Astrocyte (in vitro differentiated cells and primary cell): ENCODE measurements at regions not wholly inside any gene's neighbourhood (a gene's known extent, or its start where the extent isn't known, plus 50 kb on each side); places are given as distances from the start of the nearest gene placed in this dataset.

Source experiments
- DNase-seq: peaks from one replicate; pipeline ENCODE4 v3.0.0-alpha.2; 2010; ENCODE audit warnings: low read depth
- FAIRE-seq: peaks from 2 replicates; lab custom pipeline; 2011; peaks lifted over from hg19 to GRCh38; lab: Jason Lieb, UNC
- H2AFZ ChIP-seq: 2 replicates; pipeline ENCODE4 v1.6.0; 2012; ENCODE audit warnings: low read depth, low read length, inconsistent platforms
- H3K27ac ChIP-seq: 2 replicates; pipeline ENCODE4 v1.5.1; 2011; ENCODE audit warnings: low read depth, low read length, inconsistent platforms
- H3K27me3 ChIP-seq: 2 replicates; pipeline ENCODE4 v1.6.0; 2011; ENCODE audit warnings: low read length, inconsistent platforms; ENCODE audit not compliant: insufficient read depth
- H3K36me3 ChIP-seq: 2 replicates; pipeline ENCODE4 v1.5.1; 2011; ENCODE audit warnings: low read length, inconsistent platforms; ENCODE audit not compliant: insufficient read depth
- H3K4me1 ChIP-seq: 2 replicates; pipeline ENCODE4 v1.5.1; 2011; ENCODE audit warnings: low read length, inconsistent platforms; ENCODE audit not compliant: insufficient read depth
- H3K4me2 ChIP-seq: 2 replicates; pipeline ENCODE4 v1.6.0; 2012; ENCODE audit warnings: low read length, inconsistent platforms
- H3K4me3 ChIP-seq: 2 replicates; pipeline ENCODE4 v1.5.1; 2011; ENCODE audit warnings: low read depth, mild to moderate bottlenecking, low read length, inconsistent platforms; ENCODE audit not compliant: insufficient read depth
- H3K79me2 ChIP-seq: 2 replicates; pipeline ENCODE4 v1.6.0; 2012; ENCODE audit warnings: mild to moderate bottlenecking, low read length, inconsistent platforms; ENCODE audit not compliant: insufficient read depth
- H3K9ac ChIP-seq: 2 replicates; pipeline ENCODE4 v1.6.0; 2012; ENCODE audit warnings: mild to moderate bottlenecking, low read length, inconsistent platforms
- H3K9me3 ChIP-seq: 2 replicates; pipeline ENCODE4 v1.5.1; 2012; ENCODE audit warnings: low read depth, mild to moderate bottlenecking, low read length, inconsistent platforms; ENCODE audit not compliant: insufficient read depth
- H4K20me1 ChIP-seq: 2 replicates; pipeline ENCODE4 v1.6.0; 2012; ENCODE audit warnings: low read length, inconsistent platforms; ENCODE audit not compliant: insufficient read depth
- H3K27ac Mint-ChIP-seq: one replicate; pipeline ENCODE4 v1.8.0; 2021; ENCODE audit warnings: mild to moderate bottlenecking, mixed read lengths; ENCODE audit not compliant: unreplicated experiment
- H3K27me3 Mint-ChIP-seq: one replicate; pipeline ENCODE4 v1.8.0; 2021; ENCODE audit warnings: low read depth, mixed read lengths; ENCODE audit not compliant: unreplicated experiment
- H3K36me3 Mint-ChIP-seq: one replicate; pipeline ENCODE4 v1.8.0; 2021; ENCODE audit warnings: low read depth, mixed read lengths; ENCODE audit not compliant: unreplicated experiment
- H3K4me1 Mint-ChIP-seq: one replicate; pipeline ENCODE4 v1.8.0; 2021; ENCODE audit warnings: low read depth, mixed read lengths; ENCODE audit not compliant: unreplicated experiment
- H3K4me3 Mint-ChIP-seq: one replicate; pipeline ENCODE4 v1.8.0; 2021; ENCODE audit warnings: mild to moderate bottlenecking, moderate library complexity, mixed read lengths; ENCODE audit not compliant: unreplicated experiment
- H3K9me3 Mint-ChIP-seq: one replicate; pipeline ENCODE4 v1.8.0; 2021; ENCODE audit warnings: mild to moderate bottlenecking, mixed read lengths; ENCODE audit not compliant: unreplicated experiment
- CTCF ChIP-seq: IDR thresholded peaks from 2 replicates; pipeline ENCODE4 v1.5.1; 2011; ENCODE audit warnings: low read depth, mild to moderate bottlenecking, inconsistent platforms, low read length, moderate library complexity; ENCODE audit not compliant: insufficient read depth
- EZH2 ChIP-seq: IDR thresholded peaks from 2 replicates; pipeline ENCODE4 v1.6.1; 2012; ENCODE audit warnings: mild to moderate bottlenecking, low read length, inconsistent platforms; ENCODE audit not compliant: insufficient read depth

- FAIRE-seq (no peak), DNase-seq (no peak)
- Histone ChIP-seq H3K4me2 (no peak overlapping the region), H3K27ac (no peak overlapping the region), H3K9me3 (no peaks in the 10 kb centered on the region), H4K20me1 (no peaks in the 10 kb centered on the region), H3K27me3 (no peaks in the 10 kb centered on the region), H2AFZ (no peak overlapping the region), H3K4me1 (no peaks in the 10 kb centered on the region), H3K79me2 (no peaks in the 10 kb centered on the region), H3K4me3 (no peak overlapping the region), H3K36me3 (no peaks in the 10 kb centered on the region), H3K9ac (no peak overlapping the region)
- peaks cover 16% of the 10 kb centered on the region for H3K27me3 Mint-ChIP-seq
- TF ChIP-seq CTCF: no peak
- no peak for TF ChIP-seq EZH2
- H3K36me3 Mint-ChIP-seq: no peaks in the 10 kb centered on the region
- no peak overlapping the region for H3K4me3 Mint-ChIP-seq
- peaks cover 6% of the 10 kb centered on the region for H3K4me1 Mint-ChIP-seq
- H3K27ac Mint-ChIP-seq: no peak overlapping the region
- H3K9me3 Mint-ChIP-seq: no peaks in the 10 kb centered on the region
These were observed 90.6 kb upstream of the SHB start for GRCh38 chr9:38159599-38159998.

DNA sequence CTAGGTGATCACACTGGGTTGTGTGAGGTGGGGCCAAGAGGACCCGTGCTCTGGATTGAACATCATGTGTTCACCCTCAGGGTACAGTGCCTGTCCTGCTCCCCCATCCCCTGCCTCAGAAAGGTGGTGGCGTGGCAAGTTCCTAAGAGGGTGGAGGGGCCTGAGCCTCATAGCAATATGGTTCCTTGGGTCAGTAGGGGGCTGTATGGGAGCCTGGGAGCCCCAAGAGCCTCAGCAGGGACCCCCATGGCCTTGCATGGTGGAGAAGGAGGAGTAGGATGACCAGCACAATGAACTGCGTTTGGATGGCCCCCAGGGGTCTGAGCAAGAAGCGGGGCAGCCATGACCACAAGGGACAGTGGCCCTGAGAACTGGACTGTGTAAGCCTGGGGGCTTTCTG is 89.6 kb upstream of the SHB start:
- peaks cover 12% of the 10 kb centered on the region for H3K27me3 Mint-ChIP-seq
- peaks cover 3% of the 10 kb centered on the region for H3K27me3 ChIP-seq
- no peaks in the 10 kb centered on the region for H4K20me1 ChIP-seq
- H3K4me3 ChIP-seq: no peak overlapping the region
- H2AFZ ChIP-seq: no peak overlapping the region
- no peaks in the 10 kb centered on the region for H3K9me3 Mint-ChIP-seq
- no peaks in the 10 kb centered on the region for H3K36me3 ChIP-seq
- H3K4me3 Mint-ChIP-seq: no peak overlapping the region
- H3K4me1 Mint-ChIP-seq: peaks cover 13% of the 10 kb centered on the region
- H3K4me1 ChIP-seq: no peaks in the 10 kb centered on the region
- DNase-seq (no peak), FAIRE-seq (no peak)
- H3K4me2 ChIP-seq: no peak overlapping the region
- no peaks in the 10 kb centered on the region for H3K79me2 ChIP-seq
- no peak overlapping the region for H3K9ac ChIP-seq
- no peak overlapping the region for H3K27ac Mint-ChIP-seq
- no peaks in the 10 kb centered on the region for H3K36me3 Mint-ChIP-seq
- no peaks in the 10 kb centered on the region for H3K9me3 ChIP-seq
- TF ChIP-seq EZH2 (no peak), CTCF (no peak)
- no peak overlapping the region for H3K27ac ChIP-seq

GRCh38 chr9:38157711-38158110 is 88.7 kb upstream of the SHB start:
- H3K9me3 ChIP-seq: no peaks in the 10 kb centered on the region
- peaks cover 13% of the 10 kb centered on the region for H3K4me1 Mint-ChIP-seq
- no peak overlapping the region for H3K27ac Mint-ChIP-seq
- no peak overlapping the region for H3K4me3 ChIP-seq
- DNase-seq (no peak), FAIRE-seq (no peak)
- TF ChIP-seq CTCF: no peak
- TF ChIP-seq EZH2: no peak
- no peaks in the 10 kb centered on the region for H3K9me3 Mint-ChIP-seq
- H3K4me2 ChIP-seq: no peak overlapping the region
- peaks cover 3% of the 10 kb centered on the region for H3K27me3 ChIP-seq
- H3K4me1 ChIP-seq: no peaks in the 10 kb centered on the region
- no peak overlapping the region for H3K4me3 Mint-ChIP-seq
- H3K27me3 Mint-ChIP-seq: peaks cover 8% of the 10 kb centered on the region
- no peak overlapping the region for H2AFZ ChIP-seq
- H4K20me1 ChIP-seq: no peaks in the 10 kb centered on the region
- H3K27ac ChIP-seq: no peak overlapping the region
- no peaks in the 10 kb centered on the region for H3K79me2 ChIP-seq
- no peaks in the 10 kb centered on the region for H3K36me3 Mint-ChIP-seq
- H3K9ac ChIP-seq: no peak overlapping the region
- H3K36me3 ChIP-seq: no peaks in the 10 kb centered on the region
